COLO668 (cell line): ENCODE measurements at regions not wholly inside any gene's neighbourhood (a gene's known extent, or its start where the extent isn't known, plus 50 kb on each side); places are given as distances from the start of the nearest gene placed in this dataset.

ENCODE experiments used
- DNase-seq: peaks from one replicate; lab custom pipeline; 2025; ENCODE audit not compliant: unreplicated experiment; lab: John Stamatoyannopoulos, UW

- no peak for DNase-seq
Observed at GRCh38 chr10:44769450-44769849, 141.7 kb upstream of the TMEM72 start.

GRCh38 chr10:44771233-44771995, 139.7 kb upstream of the TMEM72 start:
- DNase-seq: no peak

GRCh38 chr10:44773565-44773964, 137.6 kb upstream of the TMEM72 start:
- no peak for DNase-seq

GRCh38 chr10:44774676-44775401, 136.3 kb upstream of the TMEM72 start:
- DNase-seq: no peak

- no peak for DNase-seq
Observed at GRCh38 chr10:44775402-44775741, 135.8 kb upstream of the TMEM72 start.

GRCh38 chr10:44776181-44776580, 135.0 kb upstream of the TMEM72 start:
- DNase-seq: no peak

GRCh38 chr10:44779511-44779910, 131.6 kb upstream of the TMEM72 start:
- no peak for DNase-seq

GRCh38 chr10:44780426-44780825, 130.7 kb upstream of the TMEM72 start:
- DNase-seq: no peak

GRCh38 chr10:44781131-44781530, 130.0 kb upstream of the TMEM72 start:
- DNase-seq: no peak

GRCh38 chr10:44786286-44786850, 124.8 kb upstream of the TMEM72 start:
- DNase-seq: no peak

GRCh38 chr10:44787480-44788075, 123.6 kb upstream of the TMEM72 start:
- no peak for DNase-seq

- no peak for DNase-seq
Observed at GRCh38 chr10:44788147-44789129, 122.7 kb upstream of the TMEM72 start.

GRCh38 chr10:44792119-44792775, 118.9 kb upstream of the TMEM72 start:
- no peak for DNase-seq

- DNase-seq: no peak
Observed at GRCh38 chr10:44799966-44800365, 111.2 kb upstream of the TMEM72 start.

- DNase-seq: peak; percentile 84
Observed at GRCh38 chr10:44801383-44802327, 109.5 kb upstream of the TMEM72 start.

GRCh38 chr10:44803862-44804261, 107.3 kb upstream of the TMEM72 start:
- no peak for DNase-seq

GRCh38 chr10:44804661-44805060, 106.5 kb upstream of the TMEM72 start:
- no peak for DNase-seq

GRCh38 chr10:44805466-44806210, 105.5 kb upstream of the TMEM72 start:
- DNase-seq: no peak
